HG03354 (cell line): ENCODE measurements at regions not wholly inside any gene's neighbourhood (a gene's known extent, or its start where the extent isn't known, plus 50 kb on each side); places are given as distances from the start of the nearest gene placed in this dataset.
A peak's percentile ranks its signal among the peaks of the same experiment; 100 is the strongest.

Experiments used
- ATAC-seq: cut with Tn5 transposase; IDR thresholded peaks from one replicate; pipeline ENCODE4 v1.9.1; 2021; ENCODE audit warnings: mild to moderate bottlenecking; ENCODE audit not compliant: unreplicated experiment, poor library complexity, severe bottlenecking

GRCh38 chr3:64837126-64837738, 149.4 kb upstream of the ADAMTS9 start:
- no peak for ATAC-seq

DNA sequence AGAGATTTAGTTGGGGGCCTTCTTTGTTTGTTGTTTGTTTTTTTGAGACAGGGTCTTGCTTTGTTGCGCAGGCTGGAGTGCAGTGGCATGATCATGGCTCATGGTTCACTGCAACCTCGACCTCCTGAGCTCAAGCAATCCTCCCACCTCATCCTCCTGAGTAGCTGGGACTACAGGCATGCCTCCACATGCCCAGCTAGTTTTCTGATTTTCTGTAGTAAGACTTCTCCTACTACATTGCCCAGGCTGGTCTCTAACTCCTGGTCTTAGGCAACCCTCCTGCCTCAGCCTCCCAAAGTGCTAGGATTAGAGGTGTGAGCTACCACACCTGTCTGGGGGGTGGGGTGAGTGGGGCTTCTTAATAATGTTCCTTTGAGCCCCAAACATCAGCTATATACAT, 148.3 kb upstream of the ADAMTS9 start:
- ATAC-seq = no peak

DNA sequence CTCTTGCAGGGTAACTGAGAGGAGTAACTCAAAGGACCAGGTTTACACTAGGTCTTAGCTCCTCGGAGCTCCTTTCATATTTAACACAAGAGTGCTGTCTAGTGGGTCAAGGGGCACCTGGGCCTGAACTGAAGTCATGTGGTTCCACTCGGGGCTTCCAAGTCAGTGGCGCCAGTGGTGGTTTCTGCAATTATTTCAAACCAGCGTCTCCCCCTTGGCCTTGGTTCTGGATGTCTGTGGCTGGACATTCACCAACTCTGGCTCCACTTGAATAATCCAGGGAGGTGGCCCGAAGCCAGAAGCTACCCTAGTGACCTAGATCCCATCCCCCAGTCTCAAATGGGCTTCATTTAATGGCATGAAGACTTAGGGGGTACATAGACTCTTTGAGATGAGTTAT, 144.3 kb upstream of the ADAMTS9 start:
- no peak for ATAC-seq

GRCh38 chr3:64830681-64831080, 142.9 kb upstream of the ADAMTS9 start:
- ATAC-seq = no peak

DNA sequence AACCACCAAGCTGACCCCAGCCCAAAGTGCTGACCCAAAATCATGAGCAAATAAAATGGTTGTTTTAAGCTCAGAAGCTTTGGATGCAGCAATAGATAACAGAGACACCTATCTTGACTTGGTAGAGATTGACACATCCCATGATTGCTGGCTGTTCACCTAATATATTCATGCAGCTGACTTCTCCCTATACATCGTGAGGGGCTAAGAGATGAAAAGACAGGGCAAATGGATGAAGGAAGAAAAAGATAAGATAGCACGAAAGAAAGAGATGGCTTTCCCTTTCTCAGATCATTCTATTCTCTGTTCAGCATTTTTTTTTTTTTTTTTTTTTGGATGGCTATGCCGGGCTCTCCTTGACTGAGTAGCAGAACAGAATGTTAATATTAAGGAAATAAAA, 141.5 kb upstream of the ADAMTS9 start:
- no peak for ATAC-seq

DNA sequence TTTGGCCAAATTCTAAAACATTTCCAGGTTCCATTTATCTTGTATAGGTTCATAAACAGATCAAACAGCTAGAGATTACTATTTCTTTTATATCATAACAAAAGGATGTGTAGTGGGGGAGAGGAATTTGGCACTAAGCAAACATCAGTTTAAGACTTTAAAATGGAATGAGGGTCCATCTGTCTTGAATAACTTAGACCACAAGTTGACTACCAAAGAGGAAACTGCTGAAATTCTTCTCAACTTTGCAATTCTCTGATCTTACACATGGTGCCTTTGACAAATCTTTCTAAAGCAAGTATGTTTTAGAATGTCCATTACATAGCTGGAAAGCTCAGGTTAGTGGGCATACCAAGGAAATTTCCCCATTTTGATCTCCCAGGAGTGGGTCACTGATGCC, 140.5 kb upstream of the ADAMTS9 start:
- ATAC-seq = no peak

DNA sequence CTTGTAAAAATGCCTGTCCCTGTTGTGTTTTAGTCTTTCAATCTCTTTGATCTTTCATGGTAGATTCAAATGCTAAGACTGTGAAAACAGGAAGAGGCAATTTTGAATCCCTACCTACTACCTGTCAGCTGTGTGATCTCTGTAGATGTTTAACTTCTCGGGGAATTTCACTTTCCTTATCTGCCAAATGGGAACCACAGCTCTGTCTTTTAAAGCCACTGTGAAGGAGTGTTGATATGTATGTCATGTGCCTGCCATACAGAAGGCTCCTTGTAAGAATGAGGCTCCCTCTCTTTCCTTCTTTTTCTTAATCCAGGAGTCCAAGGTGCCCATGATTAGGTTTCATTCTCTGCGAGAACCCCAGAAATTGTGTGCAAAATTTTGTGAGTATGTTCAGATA, 139.6 kb upstream of the ADAMTS9 start:
- ATAC-seq = peak; percentile 81

GRCh38 chr3:64827019-64827418, 139.2 kb upstream of the ADAMTS9 start:
- ATAC-seq = no peak

- no peak for ATAC-seq
These were observed 137.8 kb upstream of the ADAMTS9 start for GRCh38 chr3:64825404-64826120.

GRCh38 chr3:64824394-64824909, 136.7 kb upstream of the ADAMTS9 start:
- no peak for ATAC-seq

DNA sequence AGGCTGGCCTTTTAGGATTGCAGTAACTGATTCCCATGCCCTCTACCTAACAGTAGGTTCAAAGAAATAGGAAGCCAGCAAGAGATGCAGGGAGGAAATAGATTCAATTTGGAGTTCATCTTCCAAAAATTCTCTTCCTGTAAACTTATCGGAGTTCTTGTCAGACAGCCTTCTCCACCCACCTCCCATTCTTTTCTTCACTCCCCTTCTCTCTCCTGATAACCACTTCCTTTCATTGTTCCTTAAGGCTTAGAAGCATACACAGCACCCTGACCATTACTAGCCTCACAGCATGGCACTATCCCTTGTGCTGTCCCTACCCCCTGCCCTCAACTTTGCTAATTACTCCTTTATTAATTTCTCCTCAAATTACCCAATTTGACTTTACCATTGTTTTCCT, 130.4 kb upstream of the ADAMTS9 start:
- ATAC-seq = no peak

GRCh38 chr3:64816355-64816754, 128.6 kb upstream of the ADAMTS9 start:
- ATAC-seq = no peak

DNA sequence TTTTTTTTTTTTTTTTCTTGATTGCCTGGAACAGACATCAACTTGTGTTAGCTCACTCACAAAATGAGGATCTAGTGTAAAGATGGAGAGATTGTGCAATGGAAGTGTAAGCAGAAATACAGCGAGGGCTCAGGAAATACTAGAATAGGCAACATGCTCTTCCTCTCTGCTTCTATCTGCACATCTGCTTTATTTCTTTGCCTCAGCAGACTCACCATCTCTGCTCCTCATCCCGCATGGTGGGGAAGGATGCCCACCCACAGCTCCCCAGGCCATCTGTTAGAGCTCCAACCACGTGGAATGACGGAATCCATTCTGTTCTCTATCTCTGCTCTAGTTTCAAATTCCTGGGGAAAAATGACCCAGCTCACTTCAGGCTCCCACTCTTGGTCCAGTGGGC, 128.0 kb upstream of the ADAMTS9 start:
- ATAC-seq = no peak

- ATAC-seq = no peak
These were observed 127.4 kb upstream of the ADAMTS9 start for GRCh38 chr3:64815195-64815631.

- no peak for ATAC-seq
These were observed 126.6 kb upstream of the ADAMTS9 start for GRCh38 chr3:64814351-64814750.

DNA sequence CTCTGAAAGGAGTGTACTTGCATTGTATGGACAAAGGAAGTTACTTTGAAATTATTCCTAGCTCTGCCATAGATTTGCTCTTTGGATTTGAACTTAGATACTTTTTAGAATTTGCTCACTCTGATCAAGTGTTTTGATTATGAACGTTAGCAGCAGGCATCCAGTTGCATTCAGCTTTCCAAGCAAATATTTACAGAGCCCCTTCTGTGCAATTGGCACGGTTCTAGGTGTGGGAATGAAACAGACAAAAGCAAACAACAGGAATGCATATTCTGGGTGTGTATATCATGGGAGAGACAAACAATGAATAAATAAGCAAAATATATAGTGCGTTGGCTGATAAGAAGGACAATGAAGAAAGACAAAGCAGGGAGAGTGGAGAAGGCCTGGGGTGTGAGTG, 125.5 kb upstream of the ADAMTS9 start:
- ATAC-seq = no peak

GRCh38 chr3:64809086-64809485, 121.3 kb upstream of the ADAMTS9 start:
- ATAC-seq = no peak

DNA sequence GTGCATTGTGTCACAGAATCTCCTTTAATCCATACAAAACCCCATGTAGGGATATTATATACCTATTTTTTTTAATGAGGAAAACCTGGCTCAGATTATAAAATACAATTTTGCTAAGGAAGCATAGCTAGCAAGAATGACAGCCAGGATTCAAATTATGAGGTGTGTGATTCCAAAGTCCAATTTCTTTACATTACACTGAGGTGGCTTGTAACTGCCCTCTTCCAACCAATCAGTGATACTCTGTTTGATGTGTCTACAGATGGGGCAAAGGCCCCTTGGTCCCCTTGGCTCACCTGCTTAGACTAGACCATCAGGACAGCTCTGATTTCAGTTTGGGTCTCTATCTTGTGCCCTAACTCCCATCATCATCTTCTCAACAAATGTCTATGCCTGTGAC, 120.3 kb upstream of the ADAMTS9 start:
- ATAC-seq = no peak

GRCh38 chr3:64806668-64807605, 119.1 kb upstream of the ADAMTS9 start:
- no peak for ATAC-seq

GRCh38 chr3:64805978-64806377, 118.2 kb upstream of the ADAMTS9 start:
- no peak for ATAC-seq
